Limb (tissue), 2 donors: ENCODE measurements at regions not wholly inside any gene's neighbourhood (a gene's known extent, or its start where the extent isn't known, plus 50 kb on each side); places are given as distances from the start of the nearest gene placed in this dataset.
"Not testable (repeated sequence)": the region's sequence is repeated elsewhere in the genome, so short reads cannot be mapped to it uniquely, and the experiment has no call there.

ENCODE experiments used
- DNase-seq, 2 donors: peaks; one replicate each; pipeline ENCODE4 v3.0.0-alpha.2; 2016; ENCODE audit errors: extremely low spot score in 2 of 2

DNA sequence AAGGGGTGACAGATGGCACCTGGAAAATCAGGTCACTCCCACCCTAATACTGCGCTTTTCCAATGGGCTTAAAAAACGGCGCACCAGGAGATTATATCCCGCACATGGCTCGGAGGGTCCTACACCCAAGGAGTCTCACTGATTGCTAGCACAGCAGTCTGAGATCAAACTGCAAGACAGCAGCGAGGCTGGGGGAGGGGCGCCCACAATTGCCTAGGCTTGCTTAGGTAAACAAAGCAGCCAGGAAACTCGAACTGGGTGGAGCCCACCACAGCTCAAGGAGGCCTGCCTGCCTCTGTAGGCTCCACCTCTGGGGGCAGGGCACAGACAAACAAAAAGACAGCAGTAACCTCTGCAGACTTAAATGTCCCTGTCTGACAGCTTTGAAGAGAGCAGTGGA lies 205.7 kb upstream of the HTR1E start:
- DNase-seq = not testable (repeated sequence)

DNA sequence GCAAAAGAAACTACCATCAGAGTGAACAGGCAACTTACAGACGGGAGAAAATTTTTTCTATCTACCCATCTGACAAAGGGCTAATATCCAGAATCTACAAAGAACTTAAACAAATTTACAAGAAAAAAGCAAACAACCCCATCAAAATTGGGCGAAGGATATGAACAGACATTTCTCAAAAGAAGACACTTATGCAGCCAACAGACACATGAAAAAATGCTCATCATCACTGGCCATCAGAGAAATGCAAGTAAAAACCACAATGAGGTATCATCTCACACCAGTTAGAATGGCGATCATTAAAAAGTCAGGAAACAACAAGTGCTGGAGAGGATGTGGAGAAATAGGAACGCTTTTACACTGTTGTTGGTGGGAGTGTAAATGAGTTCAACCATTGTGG lies 206.6 kb upstream of the HTR1E start:
- not testable (repeated sequence) for DNase-seq

DNA sequence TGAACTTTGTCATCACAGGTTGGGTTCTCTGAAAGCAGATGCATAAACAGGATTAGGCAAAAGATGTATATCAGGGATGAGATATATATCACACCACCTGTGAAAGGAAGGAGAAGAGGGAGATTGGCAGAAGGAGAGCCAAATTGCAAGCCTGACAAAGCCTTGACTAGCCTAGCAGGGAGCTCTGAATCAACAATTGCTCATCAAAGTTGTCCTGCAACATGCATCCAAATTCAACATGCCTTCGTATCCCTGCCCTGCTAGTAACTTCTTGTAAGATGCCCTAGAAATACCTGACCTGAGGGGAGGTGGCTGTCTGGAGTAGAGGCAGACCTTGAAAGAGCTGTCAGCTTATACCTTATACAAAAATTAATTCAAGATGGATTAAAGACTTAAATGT lies 207.1 kb upstream of the HTR1E start:
- no peak for DNase-seq

DNA sequence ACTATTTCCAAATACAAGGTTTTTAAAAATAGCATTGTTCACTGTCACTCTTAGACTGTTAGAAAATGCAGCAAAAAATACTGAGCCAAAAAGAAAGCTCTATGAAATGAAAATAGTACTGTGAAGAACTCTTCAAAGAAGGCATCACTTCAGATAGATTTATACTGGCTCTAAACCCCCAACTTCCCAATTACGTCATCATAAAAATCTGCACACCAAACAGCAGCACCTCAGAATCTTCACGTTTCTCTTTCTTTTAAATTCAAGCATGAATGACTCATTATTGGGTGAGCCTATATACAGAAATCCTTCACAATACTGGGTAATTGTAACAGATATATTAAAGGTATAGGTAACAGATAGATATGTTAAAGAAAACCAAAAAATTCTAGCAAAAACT lies 208.4 kb upstream of the HTR1E start:
- no peak for DNase-seq

DNA sequence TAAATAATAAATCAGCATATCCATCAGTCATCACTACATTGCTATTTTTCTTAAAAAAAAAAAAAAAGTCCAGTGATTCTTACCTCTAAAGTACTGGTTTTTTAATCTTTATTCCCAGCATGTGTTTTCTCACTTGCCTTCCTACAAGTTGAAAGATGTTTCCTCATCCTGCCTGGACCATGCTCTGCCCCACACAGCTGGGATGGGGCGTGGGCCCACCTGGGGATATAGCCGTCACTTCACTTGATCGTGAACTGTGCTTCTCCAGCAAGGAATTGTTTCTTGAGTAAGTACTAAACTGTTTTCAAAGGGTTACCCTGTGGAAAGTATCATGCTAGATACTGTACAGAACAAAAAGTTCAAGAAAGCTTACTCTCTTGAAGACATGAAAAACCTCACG lies 212.6 kb upstream of the HTR1E start:
- no peak for DNase-seq

DNA sequence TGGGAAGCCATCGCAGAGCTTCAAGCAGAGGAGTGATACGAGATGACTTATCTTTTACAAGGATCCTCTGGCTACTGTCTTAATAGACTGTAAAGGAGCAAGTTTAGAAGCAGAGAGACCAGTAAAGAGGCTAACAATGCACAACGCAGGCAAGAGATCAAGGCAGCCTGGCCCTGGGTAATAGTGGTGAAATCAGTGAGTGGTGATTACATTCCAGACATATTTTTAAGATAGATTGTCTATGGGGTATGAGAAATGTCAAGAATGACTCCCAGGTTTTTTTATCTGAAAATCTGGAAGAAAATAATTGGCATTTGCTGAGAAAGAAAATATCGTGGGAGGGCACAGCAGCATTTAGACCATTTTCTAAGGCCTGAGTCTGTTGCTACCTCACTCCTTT lies 213.6 kb upstream of the HTR1E start:
- DNase-seq = no peak

DNA sequence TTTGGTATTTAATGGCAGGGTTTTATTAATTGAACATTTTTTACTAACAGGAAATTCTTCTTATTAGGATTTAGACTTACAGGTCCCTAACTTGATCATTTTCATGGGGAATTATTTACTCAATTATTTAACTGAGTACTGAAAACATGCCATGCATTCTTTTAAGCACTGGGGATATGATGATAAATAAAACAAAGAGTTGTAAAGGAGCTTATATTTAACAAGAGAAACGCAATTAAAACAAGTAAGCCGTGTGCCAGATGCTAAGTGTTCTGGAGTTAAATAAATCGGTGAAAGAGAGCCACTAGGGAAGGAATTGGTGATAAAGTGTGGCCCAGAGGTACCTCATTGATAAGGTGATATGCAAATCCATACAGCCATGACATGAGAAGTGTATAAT lies 214.2 kb upstream of the HTR1E start:
- no peak for DNase-seq

DNA sequence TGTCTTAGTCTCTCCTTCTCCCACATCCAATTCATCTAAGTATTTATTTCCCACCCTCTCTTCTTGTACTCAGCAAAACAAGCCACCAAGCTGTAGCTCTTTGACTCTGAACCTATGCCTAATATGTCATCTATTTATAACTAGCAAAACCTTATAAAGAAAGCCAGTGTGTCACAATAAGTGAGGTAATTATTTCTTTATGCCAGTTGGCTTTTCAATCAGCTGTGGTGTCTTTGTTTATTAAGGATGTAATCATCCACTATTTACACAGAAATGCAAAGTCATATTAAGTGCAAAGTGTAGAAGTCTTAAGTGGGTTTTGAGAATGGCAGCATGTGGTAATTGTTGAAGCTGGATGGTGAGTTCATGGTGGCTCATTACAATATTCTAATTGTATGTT lies 215.2 kb upstream of the HTR1E start:
- DNase-seq = no peak

DNA sequence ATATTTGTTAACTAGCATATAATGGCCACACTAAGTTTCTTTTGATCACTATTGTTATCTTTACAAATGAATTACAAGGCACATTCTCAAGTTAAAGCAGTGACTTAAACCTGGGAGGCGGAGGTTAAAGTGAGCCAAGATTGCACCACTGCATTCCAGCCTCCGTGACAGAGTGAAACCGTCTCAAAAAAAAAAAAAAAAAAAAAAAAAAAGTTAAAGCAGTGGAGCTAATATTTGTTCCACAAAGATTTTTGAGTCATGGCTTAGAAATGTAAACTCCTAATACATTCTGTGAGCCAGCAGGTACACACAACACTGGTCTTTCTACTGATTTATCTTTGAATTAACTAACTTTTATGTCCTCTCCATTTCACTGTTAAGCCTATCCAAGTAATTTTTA lies 221.7 kb upstream of the HTR1E start:
- DNase-seq = no peak

DNA sequence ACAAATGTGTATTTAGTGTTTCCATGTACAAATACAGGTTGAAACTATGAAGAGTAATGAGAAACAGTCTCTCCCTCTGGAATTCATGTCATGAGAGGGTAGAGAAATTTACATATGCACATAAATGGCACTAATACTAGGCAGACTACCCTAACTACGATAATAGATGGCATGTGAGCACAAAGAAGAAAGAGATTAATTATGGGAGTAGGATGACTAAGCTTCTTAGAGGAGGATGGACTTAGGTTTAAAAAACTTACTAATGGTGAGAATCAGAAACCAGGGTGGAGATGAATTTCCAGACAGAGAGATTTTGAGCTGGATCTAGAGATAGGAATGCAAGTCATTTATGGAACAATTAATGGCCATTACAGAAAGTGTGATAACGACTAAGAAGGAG lies 225.3 kb upstream of the HTR1E start:
- no peak for DNase-seq

DNA sequence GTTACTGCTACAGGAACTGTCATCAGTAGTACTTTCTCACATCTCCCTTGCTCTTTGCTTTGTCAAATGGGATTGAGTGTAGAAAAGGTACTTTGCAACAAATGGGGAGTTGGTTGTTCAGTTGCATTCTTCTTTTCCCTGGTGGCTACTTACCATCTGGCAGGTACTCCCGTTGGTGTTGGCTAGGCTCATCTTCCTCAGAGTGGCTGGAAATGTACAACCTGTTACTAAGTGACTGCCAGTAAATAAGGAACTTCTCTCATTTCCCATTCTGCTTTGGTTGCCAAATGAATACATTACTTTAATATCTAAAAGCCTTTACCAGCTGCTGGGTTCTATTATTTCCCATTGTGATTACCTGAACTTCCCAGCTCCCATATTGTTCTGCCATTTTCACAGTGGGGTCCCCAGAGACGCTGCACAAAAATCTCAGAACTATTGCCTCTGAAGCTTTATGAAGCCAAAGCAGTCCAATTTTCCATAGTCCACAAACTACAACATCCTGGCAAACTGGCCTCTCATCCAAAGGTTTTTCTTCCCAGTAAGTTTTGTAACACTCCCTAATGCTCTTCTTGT lies 229.7 kb upstream of the HTR1E start:
- no peak for DNase-seq

DNA sequence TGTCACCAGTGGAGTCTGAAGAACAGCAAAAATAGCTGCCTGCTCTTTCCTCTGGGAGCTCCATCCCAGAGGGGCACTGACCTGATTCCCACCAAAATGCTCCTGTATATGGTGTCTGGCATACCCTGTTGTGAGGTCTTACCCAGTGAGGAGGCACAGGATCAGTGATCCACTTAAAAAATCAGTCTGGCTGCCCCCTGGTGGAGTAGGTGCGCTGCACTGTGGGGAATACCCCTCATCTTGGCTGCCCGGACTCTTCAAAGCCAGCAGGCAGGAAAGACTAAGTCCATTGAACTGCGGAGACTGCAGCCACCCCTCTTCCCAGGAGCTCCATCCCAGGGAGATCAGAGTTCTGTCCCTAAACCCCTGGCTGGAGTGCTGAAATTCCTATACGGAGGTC lies 230.9 kb upstream of the HTR1E start:
- no peak for DNase-seq

DNA sequence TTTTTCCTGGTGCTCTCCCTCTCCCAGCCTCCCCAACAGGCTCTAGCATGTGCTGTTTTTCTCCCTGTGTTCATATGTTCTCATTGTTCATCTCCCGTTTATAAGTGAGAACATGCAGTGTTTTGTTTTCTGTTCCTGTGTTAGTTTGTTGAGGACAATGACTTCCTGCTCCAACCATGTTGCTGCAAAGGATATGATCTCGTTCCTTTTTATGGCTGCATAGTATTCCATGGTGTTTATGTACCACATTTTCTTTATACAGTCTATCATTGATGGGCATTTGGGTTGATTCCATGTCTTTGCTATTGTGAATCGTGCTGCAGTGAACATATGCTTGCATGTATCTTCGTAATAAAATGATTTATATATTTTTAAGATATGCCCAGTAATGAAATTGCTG lies 236.1 kb upstream of the HTR1E start:
- not testable (repeated sequence) for DNase-seq

DNA sequence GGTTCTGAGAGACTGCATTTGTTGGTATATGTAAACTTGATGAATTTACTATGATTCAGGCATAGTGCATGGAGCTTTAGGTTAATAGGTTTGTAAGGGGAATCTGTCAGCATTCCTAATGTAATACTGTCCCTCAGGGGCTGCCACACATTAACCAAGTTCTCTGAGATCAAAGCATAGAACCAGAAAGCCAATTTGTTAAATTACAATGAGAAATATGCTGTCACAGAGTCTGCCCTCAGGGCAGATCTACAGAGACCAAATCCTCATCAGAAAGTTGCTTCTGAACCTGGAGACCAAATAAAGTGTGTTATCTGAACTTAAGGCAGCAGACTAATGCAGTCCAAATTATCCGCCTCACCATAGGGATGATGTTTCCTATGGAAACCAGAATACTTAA lies 250.8 kb upstream of the HTR1E start:
- no peak for DNase-seq

DNA sequence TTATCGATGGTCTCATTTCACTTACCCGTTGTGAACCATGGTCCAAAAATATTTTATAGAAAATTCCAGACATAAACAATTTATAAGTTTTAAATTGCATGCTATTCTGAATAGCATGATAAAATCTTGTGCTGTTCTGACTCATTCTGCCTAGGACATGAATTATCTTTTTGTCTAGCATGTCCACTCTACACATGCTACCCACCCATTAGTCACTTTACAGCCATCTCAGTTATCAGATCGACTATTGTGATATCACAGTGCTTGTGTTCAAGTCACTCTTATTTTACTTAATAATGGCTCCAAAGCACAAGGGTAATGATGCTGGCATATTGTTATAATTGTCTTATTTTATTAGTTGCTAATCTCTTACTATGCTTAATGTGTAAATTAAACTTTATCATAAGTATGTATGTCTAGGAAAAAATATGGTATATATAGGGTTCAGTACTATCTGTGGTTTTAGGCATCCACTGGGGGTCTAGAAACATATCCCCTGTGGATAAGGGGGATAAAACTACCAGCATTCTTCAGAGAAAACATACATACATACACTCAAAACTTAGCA lies 252.0 kb upstream of the HTR1E start:
- DNase-seq = no peak

DNA sequence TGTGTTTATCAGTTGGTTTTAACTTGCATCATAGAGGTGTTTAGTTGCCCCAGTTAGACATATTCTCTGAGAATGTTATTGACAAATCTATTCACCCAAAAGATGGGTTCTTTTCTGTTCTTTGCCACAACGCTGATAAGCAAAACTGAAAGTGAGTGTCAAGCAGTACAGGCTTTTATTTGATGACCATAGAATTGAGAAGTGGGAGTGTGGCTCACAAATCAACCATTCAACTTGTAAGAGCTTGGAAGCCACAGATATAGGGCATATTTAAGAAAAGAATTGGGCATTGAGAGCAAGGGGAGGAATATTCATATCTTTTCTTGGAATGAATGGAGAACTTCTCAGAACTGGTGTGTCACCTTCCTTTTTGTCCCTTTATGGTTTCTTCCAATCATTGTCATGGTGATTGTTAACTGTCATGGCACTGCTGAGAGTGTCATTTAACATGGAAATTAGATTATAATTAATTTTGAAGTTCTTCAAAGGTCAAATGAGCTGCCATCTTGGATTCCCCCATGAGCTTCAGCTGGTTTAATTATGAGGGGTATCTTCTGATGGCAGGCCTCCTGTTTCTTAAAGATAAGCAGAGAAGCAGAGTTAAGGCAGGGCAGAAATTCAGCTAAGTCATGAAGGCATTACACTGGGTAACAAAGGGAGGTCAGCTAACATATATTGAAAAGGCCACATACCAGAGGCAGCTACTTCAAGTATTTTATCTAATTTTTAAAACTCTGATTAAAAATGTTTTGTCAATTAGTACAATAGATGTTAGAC lies 254.0 kb upstream of the HTR1E start:
- DNase-seq = no peak

DNA sequence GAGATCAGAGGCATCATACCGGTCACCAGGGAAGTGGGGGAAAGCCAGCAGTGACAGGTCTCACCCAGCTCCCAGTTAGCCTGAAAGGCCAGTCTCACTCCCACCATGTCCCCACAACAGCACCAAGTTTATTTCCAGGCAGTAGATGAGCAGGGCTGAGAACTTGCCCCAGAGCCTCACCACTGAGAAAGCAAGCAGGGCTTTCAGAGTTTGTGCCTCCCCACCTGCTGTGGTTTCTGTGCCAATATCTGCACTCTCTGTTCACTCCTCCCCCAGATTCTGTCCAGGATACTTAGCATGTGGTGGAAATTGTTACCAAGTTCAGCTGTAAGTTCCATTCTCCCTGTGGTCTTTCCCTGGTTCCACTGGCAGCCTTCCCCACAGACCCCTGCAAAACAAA lies 255.0 kb upstream of the HTR1E start:
- DNase-seq = no peak

DNA sequence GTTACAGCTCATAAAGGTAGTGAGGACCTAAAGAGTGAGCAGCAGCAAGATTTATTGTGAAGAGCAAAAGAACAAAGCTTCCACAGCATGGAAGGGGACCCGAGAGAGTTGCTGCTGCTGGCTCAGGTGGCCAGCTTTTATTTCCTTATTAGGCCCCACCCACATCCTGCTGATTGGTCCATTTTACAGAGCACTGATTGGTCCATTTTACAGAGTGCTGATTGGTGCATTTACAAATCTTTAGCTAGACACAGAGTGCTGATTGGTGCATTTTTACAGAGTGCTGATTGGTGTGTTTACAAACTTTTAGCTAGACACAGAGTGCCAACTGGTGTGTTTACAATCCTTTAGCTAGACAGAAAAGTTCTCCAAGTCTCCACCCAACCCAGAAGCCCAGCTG lies 256.2 kb upstream of the HTR1E start:
- DNase-seq = not testable (repeated sequence)

DNA sequence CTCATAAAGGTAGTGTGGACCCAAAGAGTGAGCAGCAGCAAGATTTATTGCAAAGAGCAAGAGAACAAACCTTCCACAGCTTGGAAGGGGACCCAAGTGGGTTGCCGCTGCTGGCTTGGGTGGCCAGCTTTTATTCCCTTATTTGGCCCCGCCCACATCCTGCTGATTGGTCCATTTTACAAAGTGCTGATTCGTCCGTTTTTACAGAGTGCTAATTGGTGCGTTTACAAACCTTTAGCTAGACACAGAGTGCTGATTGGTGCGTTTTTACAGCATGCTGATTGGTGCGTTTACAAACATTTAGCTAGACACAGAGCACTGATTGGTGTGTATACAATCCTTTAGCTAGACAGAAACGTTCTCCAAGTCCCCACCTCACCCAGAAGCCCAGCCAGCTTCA lies 265.2 kb upstream of the HTR1E start:
- not testable (repeated sequence) for DNase-seq

DNA sequence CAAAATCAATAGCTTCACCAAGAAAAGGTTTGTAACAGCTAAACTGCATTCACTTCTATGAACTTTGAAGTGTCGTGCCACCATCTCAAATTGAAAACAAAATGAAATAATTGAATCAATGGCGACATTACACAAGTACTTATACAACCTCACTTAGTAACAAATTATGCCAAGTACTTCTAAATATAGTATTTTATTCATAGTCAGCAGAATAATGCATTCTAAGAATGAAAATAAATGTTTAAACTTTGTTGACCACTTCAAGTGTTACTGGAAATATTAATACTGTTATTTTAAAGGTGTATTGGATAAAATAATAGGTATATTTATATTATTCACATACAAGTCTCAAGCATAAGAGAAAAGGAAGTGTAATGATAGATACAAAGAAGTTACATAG lies 280.1 kb upstream of the HTR1E start:
- no peak for DNase-seq

DNA sequence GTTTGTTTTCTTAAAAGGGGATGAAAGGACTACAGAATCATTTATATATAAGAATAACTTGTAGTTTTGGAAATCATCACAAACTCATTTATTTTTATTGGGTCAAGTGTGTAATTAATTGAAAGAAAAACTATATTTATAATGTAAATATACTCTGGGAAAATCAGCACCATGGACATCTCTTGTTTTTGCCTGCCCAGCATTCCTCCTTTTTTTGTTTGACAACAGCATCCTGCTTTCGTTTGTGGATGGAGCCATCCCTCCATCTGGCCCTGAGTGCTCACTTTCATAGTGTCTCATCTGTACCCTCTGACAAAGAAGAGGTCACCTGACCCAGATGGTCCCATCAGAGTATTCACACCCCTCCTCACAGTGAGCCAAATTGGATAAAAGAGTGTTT lies 308.2 kb upstream of the HTR1E start:
- no peak for DNase-seq

DNA sequence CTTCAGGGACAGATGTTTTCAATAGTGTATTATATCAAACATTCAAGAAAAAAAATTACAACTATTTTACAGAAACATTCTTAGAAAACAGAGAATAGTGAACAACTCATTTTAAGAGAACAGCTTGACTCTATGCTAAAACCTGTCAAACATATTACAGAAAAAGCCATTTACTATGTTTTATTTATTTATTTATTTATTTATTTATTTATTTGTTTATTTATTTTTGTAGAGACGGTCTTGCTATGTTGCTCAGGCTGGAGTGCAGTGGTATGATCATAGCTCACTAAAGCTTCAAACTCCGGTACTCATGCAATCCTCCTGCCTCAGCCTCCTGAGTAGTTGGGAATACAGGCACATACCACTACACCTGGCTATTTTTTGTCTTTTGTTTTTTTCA lies 317.9 kb upstream of the HTR1E start:
- no peak for DNase-seq

DNA sequence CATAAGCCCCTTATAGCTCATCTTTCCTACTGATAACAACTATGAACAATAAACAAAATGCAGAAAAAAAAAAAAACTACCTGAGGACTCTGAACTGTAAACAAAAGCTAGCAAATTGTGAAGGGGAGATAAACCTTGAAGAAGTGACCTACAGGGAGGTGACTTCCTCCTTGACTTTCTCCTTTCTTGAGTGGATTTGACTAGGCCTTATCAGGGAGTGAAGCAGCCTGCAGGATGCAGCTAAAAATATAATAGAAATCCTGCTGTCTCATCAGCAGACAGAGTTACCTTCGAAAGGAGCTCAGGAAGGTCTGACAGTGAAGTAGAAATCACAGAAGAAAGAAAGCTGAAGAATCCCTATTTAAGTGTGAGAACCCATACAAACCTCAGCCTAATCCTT lies 322.0 kb upstream of the HTR1E start:
- no peak for DNase-seq
